ENCODE measurements at regions not wholly inside any gene's neighbourhood (a gene's known extent, or its start where the extent isn't known, plus 50 kb on each side); places are given as distances from the start of the nearest gene placed in this dataset.

GRCh38 chr15:100734586-100734985 is 132.2 kb downstream of the ASB7 start:
- DNase-seq (ENCODE audit: extremely low read depth in 1 of 2, low read depth in 1 of 2), result no peak

DNA sequence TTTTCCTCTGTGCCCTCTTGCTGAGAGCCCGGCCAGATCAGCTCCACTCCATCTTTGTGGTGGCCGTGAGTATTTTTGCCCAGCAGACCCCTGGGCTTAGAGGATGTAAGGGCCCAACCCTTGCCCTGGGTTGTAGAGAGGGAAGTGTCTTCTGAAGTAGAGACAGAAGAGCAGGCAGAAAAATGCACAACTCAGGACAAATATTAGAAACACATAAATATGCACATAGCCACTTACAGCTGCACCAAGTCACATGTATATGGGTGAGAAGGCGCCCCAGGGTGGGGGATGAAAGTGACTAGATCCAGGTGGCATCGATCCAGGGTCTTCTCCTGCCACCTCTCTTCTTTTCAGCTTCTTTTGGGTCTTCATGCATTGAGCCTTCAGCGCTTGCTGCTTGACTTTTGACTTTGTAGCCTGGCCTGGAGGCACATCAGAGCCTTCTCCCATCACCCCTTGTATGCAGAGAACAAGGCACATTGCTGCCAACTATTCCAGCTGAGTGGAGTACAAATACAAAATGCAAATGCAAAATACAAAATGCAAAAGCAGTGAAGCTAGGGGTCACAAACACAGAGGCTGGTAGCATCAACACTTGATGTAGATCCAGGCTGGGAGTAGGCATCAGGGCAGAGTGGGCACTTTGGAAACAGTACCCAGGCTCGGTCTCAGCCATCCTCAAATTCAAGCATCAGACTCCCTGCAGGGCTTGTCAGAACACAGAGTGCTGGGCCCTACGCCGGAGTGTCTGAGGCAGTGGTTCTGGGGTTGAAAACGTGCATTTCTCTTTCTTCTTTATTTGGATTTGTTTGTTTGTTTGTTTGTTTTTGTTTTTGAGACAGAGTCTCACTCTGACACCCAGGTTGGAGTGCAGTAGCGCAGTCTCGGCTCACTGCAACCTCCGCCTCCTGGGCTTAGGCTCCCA is 133.0 kb downstream of the ASB7 start:
- no peak for DNase-seq (ENCODE audit: extremely low read depth in 1 of 2, low read depth in 1 of 2)

DNA sequence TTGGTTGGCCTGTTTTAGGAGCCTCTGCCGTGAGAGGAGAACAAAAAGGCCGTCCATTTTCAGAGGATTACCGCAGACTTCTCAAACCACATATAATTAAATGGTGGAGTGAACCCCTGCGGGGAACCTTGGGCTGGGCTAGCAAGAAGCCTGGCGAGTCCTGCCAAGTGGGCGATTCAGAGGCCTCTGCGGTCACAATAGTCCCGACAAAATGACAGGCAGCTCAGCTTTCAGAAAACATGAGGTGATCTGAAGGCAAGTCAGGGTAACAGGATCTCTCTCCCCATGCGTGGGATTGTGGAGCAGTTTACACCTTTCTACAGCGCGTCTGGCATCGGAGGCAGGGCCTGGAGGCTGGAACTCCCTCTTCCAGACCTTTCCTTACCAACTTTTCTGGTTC is 134.8 kb downstream of the ASB7 start:
- no peak for DNase-seq (ENCODE audit: extremely low read depth in 1 of 2, low read depth in 1 of 2)

DNA sequence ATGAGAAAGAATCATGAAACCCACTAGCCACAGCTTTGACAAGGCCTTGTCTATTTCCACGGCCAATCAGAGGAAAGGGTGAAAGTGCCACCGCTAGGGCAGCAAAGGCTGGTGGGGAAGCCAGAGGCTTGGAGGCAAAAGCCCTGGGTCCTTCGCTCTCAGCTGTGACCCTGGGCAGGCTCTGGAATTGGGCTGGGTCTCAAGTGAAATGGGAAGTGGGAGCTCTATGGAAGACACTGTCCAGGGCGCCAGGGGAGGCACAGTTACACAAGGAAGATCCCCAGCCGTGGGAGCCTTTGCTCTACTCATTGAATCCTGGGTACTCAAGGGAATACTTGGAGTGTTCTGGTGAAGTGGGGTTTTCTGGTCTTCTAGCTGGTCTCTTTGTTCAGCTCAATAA is 136.2 kb downstream of the ASB7 start:
- DNase-seq (ENCODE audit: extremely low read depth in 1 of 2, low read depth in 1 of 2), result no peak

DNA sequence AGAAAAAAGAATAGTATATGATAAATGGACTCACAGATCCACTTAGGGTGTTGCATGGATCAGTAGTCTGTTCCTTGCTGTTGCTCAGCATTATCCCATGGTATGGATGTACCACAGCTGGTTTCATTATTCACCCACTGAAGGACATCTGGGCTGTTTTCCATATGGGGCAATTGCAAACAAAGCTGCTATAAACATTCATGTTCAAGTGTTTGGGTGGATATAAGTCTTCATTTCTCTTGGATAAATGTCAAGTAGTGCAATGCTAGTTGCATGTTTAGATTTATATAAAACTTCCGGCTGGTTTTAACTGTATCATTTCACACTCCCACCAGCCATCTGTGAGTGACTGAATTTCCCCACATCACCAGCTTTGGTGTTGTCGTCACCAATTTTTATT is 137.7 kb downstream of the ASB7 start:
- no peak for DNase-seq (ENCODE audit: extremely low read depth in 1 of 2, low read depth in 1 of 2)

- DNase-seq (ENCODE audit: extremely low read depth in 1 of 2, low read depth in 1 of 2), result no peak
These were observed 128.0 kb upstream of the ALDH1A3 start for GRCh38 chr15:100751585-100751984.

DNA sequence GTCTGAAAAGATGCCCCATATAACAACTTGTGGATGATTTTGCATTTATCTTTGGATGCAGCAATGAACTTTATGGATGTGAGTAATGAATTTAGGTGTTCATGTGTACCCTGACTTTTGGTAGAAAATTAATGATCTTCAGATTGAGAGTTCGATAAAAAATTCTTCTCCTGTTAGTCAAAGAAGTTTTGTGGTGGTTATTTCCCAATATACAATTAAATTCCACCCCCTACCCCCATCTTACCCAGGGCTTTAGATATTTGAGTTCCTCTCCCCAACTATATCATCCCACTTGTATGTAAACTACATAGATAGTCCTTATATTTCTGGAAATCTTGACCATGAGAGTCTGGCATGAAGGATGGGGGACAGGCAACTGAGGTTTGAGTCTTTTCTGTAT is 126.1 kb upstream of the ALDH1A3 start:
- DNase-seq (ENCODE audit: extremely low read depth in 1 of 2, low read depth in 1 of 2), result no peak

DNA sequence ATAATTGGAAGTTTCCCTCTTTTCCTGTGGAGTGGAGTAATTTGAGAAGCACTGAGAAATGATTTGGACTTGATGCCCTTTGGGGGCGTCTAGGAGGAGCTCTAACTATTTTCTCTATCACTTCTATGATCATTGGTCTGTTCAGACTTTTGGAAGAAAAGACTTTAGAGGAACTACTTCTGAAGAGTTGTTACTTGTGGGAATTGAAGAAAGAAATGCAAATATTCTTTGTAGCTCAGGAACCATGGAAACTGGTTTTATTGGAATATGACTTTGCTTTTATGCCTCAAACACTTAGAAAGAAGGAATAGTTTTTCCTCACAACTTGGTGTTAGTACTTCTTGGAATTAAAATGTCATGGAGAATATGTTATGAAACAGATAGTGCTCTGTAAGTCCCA is 122.0 kb upstream of the ALDH1A3 start:
- DNase-seq (ENCODE audit: extremely low read depth in 1 of 2, low read depth in 1 of 2), result no peak

DNA sequence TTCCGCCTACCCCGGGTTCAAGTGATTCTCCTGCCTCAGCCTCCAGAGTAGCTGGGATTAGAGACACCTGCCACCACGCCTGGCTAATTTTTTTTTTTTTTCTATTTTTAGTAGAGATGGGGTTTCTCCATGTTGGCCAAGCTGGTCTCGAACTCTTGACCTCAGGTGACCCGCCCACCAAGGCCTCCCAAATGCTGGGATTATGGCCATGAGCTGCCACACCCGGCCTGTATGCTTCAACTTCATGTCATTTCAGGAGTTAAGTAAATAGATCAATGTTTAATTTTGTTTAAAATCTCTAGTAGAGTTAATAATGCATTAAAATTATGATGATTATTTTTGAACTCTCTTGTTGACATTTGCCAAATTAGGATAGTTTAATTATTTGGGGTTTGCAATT is 121.1 kb upstream of the ALDH1A3 start:
- DNase-seq (ENCODE audit: extremely low read depth in 1 of 2, low read depth in 1 of 2), result no peak

DNA sequence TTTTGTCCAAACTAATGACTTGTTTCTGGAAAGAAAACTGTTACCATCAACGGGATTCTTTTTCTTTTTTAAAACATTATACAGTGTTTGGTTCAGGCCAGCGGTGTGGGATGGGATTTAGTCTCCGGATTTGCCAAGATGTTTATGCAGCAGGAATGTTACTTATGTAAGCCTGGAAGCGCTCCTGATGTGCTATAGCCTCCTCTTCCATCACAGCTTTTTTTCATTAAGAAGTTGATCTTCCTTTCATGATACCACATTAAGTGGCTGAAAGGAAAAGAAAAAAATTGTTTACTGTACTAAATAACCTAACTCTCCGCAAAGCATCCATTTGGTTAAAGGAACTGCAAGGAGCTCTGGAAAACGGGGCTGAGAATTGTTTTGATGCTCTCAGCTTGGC is 120.5 kb upstream of the ALDH1A3 start:
- no peak for DNase-seq (ENCODE audit: extremely low read depth in 1 of 2, low read depth in 1 of 2)

- DNase-seq (ENCODE audit: extremely low read depth in 1 of 2, low read depth in 1 of 2), result no peak
These were observed 119.8 kb upstream of the ALDH1A3 start for GRCh38 chr15:100759698-100760356.

DNA sequence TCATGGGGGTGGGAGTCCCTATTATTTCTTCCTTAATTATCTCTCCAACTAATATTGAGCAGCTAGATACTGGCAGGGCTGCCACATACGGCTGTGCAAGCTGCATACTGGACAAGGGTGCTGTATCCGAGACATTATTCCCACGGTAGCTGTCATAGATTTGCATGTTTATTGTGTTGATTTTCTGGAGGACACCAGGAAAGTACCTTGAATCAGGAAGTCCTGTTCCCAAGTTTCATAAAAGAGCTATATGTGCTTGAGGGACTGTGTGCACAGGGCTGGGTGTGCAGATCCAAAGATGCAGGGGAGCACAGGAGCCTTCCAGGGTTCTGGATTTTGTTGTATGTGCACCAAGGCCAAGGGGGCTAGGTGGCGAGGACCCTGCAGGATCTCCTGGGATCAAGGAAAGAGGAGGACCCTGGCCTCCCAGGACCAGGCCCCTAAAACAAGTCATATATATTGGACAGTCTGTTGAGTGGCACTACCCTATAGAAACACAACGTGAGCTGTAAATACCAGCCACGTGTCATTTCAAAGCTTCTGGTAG is 119.2 kb upstream of the ALDH1A3 start:
- DNase-seq (ENCODE audit: extremely low read depth in 1 of 2, low read depth in 1 of 2), result no peak

DNA sequence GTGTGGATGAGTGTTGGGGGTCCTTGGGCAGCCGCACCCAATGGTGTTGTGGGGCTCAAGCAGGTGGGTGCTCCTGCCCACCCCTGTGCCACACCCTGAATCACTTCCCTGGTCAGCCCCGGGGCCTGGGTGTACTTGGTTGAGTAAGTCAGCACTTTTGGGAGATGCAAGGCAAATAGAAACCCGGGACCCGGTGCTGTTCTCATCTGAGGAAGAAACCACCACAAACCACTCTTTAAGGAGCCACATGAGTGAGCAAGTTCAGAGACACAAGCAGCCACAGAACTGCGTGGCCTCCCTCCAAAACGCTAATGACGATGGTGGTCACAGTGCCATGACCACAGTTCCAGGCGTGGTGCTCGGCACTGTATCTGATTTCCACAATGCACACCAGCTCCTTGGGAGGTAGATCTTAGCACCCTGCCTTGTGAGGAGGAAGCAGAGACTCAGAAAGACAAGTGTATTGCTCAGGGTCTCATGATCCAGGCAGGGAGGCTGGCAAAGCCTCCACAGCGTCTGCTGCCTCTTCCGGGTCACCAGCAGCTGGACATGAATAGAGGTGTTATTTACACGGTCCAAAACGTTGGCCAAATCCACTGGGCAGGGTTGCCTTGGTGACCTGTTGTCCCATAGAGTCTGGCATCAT is 118.2 kb upstream of the ALDH1A3 start:
- DNase-seq (ENCODE audit: extremely low read depth in 1 of 2, low read depth in 1 of 2), result no peak

- no peak for DNase-seq (ENCODE audit: extremely low read depth in 1 of 2, low read depth in 1 of 2)
These were observed 117.3 kb upstream of the ALDH1A3 start for GRCh38 chr15:100762289-100762688.

DNA sequence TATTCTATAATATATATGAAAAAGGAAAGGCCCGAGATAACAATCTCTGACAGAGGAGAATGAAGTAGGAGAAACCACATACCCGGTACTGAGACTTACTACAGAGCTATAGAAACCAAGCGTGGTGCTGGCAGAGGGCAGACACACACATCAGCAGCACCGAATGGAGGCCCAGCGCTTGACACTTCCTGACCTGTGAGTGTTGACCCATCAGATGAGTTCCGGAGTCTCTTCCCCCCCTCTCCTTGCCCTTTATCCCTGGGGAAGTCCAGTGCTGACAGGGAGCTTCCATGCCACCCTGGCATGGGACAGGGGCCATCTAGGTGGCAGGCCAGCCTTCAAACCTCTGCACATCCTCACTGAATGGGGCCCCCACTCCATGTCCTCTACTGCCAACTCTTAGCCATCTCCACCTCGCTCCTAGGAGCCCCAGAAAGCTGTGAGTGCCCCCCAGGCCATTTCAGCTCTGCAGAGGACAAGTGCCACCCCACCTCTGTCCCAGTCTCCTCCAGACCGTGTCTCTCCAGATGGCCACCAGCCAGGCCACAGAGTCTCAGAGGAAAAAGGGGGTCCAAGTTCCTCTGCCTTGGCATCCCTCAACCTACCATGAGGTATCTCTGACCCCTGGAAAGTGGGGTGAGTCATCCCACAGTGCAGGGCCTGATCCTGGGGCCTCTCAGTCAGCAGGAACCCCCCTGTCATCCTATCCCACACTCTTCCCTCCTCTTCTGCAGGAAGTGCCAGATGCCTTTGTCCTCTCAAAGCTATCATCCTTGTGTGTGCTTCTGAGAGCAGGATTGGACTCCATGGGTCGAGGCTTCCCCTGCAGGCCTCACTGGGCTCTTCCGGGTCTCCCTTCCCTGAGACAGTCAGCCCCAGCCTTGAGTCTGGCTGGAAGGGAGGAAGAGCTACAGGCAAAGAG is 116.5 kb upstream of the ALDH1A3 start:
- DNase-seq (ENCODE audit: extremely low read depth in 1 of 2, low read depth in 1 of 2), result no peak

- no peak for DNase-seq (ENCODE audit: extremely low read depth in 1 of 2, low read depth in 1 of 2)
These were observed 115.5 kb upstream of the ALDH1A3 start for GRCh38 chr15:100763835-100764750.

DNA sequence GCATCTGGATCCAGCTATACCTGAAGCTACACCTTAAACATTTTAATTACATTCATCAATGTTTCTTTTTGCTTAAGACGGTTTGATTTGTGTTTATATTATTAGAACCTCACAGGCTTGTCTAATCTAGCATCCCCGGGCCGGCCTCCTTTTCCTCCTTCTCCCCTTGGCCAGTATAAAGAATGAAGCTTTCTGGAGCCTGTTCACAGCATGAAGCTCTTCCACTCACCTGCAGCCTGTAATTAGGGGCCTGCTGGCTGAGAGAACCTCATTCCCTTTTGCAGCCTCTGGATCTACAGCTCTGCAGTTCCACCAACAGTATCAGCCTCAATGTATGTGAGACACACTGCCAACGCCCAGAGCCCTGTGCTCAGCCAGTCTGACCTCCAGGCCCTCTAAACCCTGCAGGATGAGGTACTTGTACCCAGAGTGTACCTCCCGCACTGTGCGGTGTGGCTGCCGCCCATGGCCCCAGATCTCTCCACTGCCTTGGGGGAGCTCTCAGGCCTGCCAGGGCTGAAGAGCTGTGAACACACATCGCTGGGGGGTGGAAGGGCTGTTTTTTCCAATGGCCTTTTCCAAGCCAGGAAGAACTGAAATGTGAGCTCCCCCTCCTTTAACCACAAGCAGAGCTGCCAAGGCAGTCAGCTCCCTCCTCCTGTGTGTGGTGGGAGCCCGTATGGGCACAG is 114.7 kb upstream of the ALDH1A3 start:
- DNase-seq (ENCODE audit: extremely low read depth in 1 of 2, low read depth in 1 of 2), result no peak

DNA sequence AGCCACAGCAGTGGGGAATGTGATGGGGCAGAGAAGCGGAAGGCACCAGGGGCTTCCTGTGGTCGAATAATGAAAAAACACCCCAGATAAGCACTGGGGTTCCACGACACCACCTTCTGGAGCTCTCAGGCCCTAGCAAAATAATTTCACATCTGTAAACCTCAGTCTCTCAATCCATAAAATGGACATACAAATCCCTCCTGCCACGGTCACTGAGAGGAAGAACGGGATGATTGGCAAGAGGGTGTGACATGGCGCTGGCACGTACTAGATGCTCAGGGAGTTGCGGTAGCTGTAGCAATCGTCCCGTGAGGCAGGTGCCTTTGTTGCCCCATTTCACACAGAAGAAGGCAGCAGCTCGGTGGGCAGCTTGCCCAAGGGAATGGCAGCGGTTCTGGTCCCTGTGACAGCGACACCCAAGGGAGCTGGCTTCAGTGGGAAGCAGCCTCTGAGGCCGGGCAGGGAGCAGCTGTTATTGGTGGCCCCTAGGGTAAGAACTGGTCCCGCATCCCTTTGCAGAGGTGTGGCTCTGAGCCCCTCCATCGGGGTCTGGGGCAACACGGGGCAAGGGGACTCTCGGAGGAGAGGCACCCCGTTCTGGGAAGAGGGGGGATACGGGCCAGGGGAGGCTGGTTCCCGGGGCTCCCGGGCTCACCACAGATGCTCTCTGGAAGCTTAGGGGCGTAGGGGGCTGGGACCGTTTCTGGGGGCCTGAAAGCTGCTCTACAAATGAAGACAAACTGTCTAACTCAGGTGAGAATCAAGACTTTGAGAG is 114.0 kb upstream of the ALDH1A3 start:
- no peak for DNase-seq (ENCODE audit: extremely low read depth in 1 of 2, low read depth in 1 of 2)
